ENCODE measurements at regions not wholly inside any gene's neighbourhood (a gene's known extent, or its start where the extent isn't known, plus 50 kb on each side); places are given as distances from the start of the nearest gene placed in this dataset.

DNA sequence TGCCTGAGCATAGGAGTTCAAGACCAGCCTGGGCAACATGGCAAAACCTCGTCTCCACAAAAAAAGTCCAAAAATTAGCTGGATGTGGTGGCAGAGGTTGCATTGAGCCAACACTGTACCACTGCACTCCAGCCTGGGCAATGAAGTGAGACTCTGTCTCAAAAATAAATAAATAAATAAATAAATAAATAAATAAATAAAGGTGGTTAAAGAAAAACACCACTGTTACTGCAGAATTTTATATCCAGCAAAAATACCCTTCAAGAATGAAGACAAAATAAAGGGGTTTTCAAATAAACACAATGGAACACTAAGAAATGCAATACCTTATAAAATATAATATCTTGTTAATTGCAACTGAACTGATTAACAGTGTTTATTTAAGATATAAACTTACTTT lies 150.2 kb upstream of the TBCA start:
- TF ChIP-seq POLR2AphosphoS5 (IDR thresholded peaks at IDR 0.05; ENCODE audit: low read depth, low read length) = no peak
- no peak for TF ChIP-seq SIN3A (IDR thresholded peaks at IDR 0.05; ENCODE audit: borderline replicate concordance, insufficient read depth, low read length)
- no peak for TF ChIP-seq REST (IDR thresholded peaks at IDR 0.05; ENCODE audit: insufficient read depth in 1 of 2, low read depth in 2 of 2, low read length in 2 of 2)
